Mesendoderm (in vitro differentiated cells): ENCODE measurements at regions not wholly inside any gene's neighbourhood (a gene's known extent, or its start where the extent isn't known, plus 50 kb on each side); places are given as distances from the start of the nearest gene placed in this dataset.
A peak's percentile ranks its signal among the peaks of the same experiment; 100 is the strongest.

Experiments
- DNase-seq: peaks from one replicate; pipeline ENCODE4 v3.0.0; 2013
- H2AK5ac ChIP-seq: 2 replicates; pipeline ENCODE4 v1.6.1; 2013; ENCODE audit warnings: low read length, inconsistent platforms
- H2BK120ac ChIP-seq: 2 replicates; pipeline ENCODE4 v1.6.1; 2013; ENCODE audit warnings: low read depth, mild to moderate bottlenecking, low read length, moderate library complexity, mixed read lengths
- H2BK15ac ChIP-seq: replicated peaks from 2 replicates; pipeline ENCODE4 v1.6.1; 2013; ENCODE audit warnings: low read depth, mild to moderate bottlenecking, moderate library complexity
- H2BK5ac ChIP-seq: 2 replicates; pipeline ENCODE4 v1.6.1; 2013; ENCODE audit warnings: low read length, inconsistent platforms
- H3K18ac ChIP-seq: 2 replicates; pipeline ENCODE4 v1.6.1; 2013; ENCODE audit warnings: mild to moderate bottlenecking, low read length, mixed read lengths
- H3K23ac ChIP-seq: one replicate; pipeline ENCODE4 v1.6.1; 2013; ENCODE audit warnings: low read length
- H3K27ac ChIP-seq: 2 replicates; pipeline ENCODE4 v1.5.1; 2013; ENCODE audit warnings: low read depth, mild to moderate bottlenecking, inconsistent platforms, low read length, moderate library complexity
- H3K27me3 ChIP-seq: 2 replicates; pipeline ENCODE4 v1.6.1; 2013; ENCODE audit warnings: low read length, control low read depth, mild to moderate bottlenecking, inconsistent platforms; ENCODE audit not compliant: insufficient read depth, poor library complexity
- H3K36me3 ChIP-seq: 2 replicates; pipeline ENCODE4 v1.6.1; 2013; ENCODE audit warnings: low read length, inconsistent platforms; ENCODE audit not compliant: control insufficient read depth, insufficient read depth
- H3K4ac ChIP-seq: one replicate; pipeline ENCODE4 v1.6.1; 2013; ENCODE audit warnings: low read depth, mild to moderate bottlenecking, low read length, moderate library complexity
- H3K4me1 ChIP-seq: 2 replicates; pipeline ENCODE4 v1.6.1; 2013; ENCODE audit warnings: low read depth, low read length, inconsistent platforms; ENCODE audit not compliant: control insufficient read depth
- H3K4me2 ChIP-seq: 2 replicates; pipeline ENCODE4 v1.6.1; 2013; ENCODE audit warnings: low read length
- H3K4me3 ChIP-seq: 2 replicates; pipeline ENCODE4 v1.5.1; 2013; ENCODE audit warnings: mild to moderate bottlenecking, low read length
- H3K56ac ChIP-seq: one replicate; pipeline ENCODE4 v1.6.1; 2013; ENCODE audit warnings: low read length
- H3K79me1 ChIP-seq: 2 replicates; pipeline ENCODE4 v1.6.1; 2013; ENCODE audit warnings: low read length, inconsistent platforms
- H3K79me2 ChIP-seq: 2 replicates; pipeline ENCODE4 v1.6.1; 2013; ENCODE audit warnings: mild to moderate bottlenecking, low read length; ENCODE audit not compliant: control insufficient read depth, insufficient read depth
- H3K9ac ChIP-seq: 2 replicates; pipeline ENCODE4 v1.6.1; 2013; ENCODE audit warnings: low read length, inconsistent platforms
- H4K5ac ChIP-seq: one replicate; pipeline ENCODE4 v1.6.1; 2013; ENCODE audit warnings: low read length
- H4K8ac ChIP-seq: one replicate; pipeline ENCODE4 v1.6.1; 2013; ENCODE audit warnings: low read depth, mild to moderate bottlenecking, control low read depth, low read length, moderate library complexity
- WGBS: extraction: QIAGEN DNeasy Blood & Tissue Kit; methylation state at CpG from one replicate; pipeline ENCODE4 v1.1.7; 2013; ENCODE audit warnings: low lambda C conversion rate, missing lambda C conversion rate; ENCODE audit not compliant: insufficient coverage; ENCODE audit errors: extremely low coverage; 5-methylcytosine and 5-hydroxymethylcytosine counted together

- no peak overlapping the region for H3K4ac ChIP-seq
These were observed 262.9 kb downstream of the HNMT start for GRCh38 chr2:138227195-138227594.

DNA sequence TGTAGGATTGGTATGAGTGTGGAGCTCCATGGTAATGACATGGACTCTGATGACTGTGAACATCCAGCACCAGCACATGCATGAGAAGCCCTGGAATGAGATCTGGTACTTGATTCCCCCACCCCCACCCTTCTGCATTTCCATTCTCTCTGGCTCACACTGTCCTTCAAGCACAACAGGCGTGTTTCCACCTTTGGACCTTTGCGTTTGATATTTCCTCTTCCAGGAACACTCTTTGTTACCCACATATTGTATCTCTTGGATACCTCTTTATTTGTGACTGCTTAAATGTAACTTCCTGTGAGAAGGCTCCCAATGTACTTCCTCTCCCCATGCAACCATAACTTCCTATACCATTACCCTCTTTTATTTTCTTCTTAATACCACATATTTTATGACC lies 263.8 kb downstream of the HNMT start:
- H3K9ac ChIP-seq: no peak overlapping the region
- H3K23ac ChIP-seq: no peak overlapping the region
- no peak overlapping the region for H3K4ac ChIP-seq
- WGBS: no CpG with 5 or more reads among the region's 2 CpGs
- no peak overlapping the region for H3K4me3 ChIP-seq
- H2BK120ac ChIP-seq: no peak overlapping the region
- H3K27ac ChIP-seq: no peak overlapping the region
- no peaks in the 10 kb centered on the region for H3K79me1 ChIP-seq
- H3K79me2 ChIP-seq: no peaks in the 10 kb centered on the region
- H2BK5ac ChIP-seq: no peak overlapping the region
- H3K4me2 ChIP-seq: no peak overlapping the region
- no peak overlapping the region for H3K56ac ChIP-seq
- no peak overlapping the region for H3K18ac ChIP-seq
- H2AK5ac ChIP-seq: no peak overlapping the region
- no peaks in the 10 kb centered on the region for H3K36me3 ChIP-seq
- no peak overlapping the region for H2BK15ac ChIP-seq
- H4K8ac ChIP-seq: no peak overlapping the region
- no peak for DNase-seq
- no peaks in the 10 kb centered on the region for H3K27me3 ChIP-seq
- no peaks in the 10 kb centered on the region for H3K4me1 ChIP-seq
- H4K5ac ChIP-seq: no peak overlapping the region

More at GRCh38 chr2:138227195-138227594, 262.9 kb downstream of the HNMT start:
- H3K23ac ChIP-seq: no peak overlapping the region
- H3K9ac ChIP-seq: no peak overlapping the region
- no peak overlapping the region for H2BK5ac ChIP-seq
- H3K4me2 ChIP-seq: no peak overlapping the region
- no peaks in the 10 kb centered on the region for H3K36me3 ChIP-seq
- no peak overlapping the region for H2BK15ac ChIP-seq
- no peak overlapping the region for H2BK120ac ChIP-seq
- H2AK5ac ChIP-seq: no peak overlapping the region
- no peak overlapping the region for H3K56ac ChIP-seq
- H3K4me3 ChIP-seq: no peak overlapping the region
- H4K8ac ChIP-seq: no peak overlapping the region
- H3K79me2 ChIP-seq: no peaks in the 10 kb centered on the region
- H4K5ac ChIP-seq: no peak overlapping the region
- H3K27me3 ChIP-seq: no peaks in the 10 kb centered on the region
- H3K18ac ChIP-seq: no peak overlapping the region
- H3K4me1 ChIP-seq: no peaks in the 10 kb centered on the region
- H3K27ac ChIP-seq: no peak overlapping the region
- no peaks in the 10 kb centered on the region for H3K79me1 ChIP-seq
- DNase-seq: no peak

- no CpG with 5 or more reads among the region's 2 CpGs for WGBS
- Histone ChIP-seq H3K9ac (no peak overlapping the region), H2AK5ac (no peak overlapping the region), H3K36me3 (no peaks in the 10 kb centered on the region), H3K4ac (no peak overlapping the region), H3K4me3 (no peak overlapping the region), H3K4me2 (no peak overlapping the region), H3K4me1 (no peaks in the 10 kb centered on the region), H2BK5ac (no peak overlapping the region), H3K56ac (no peak overlapping the region), H4K8ac (no peak overlapping the region), H3K23ac (no peak overlapping the region), H3K79me2 (no peaks in the 10 kb centered on the region), H3K79me1 (no peaks in the 10 kb centered on the region), H2BK120ac (no peak overlapping the region), H3K27ac (no peak overlapping the region), H3K27me3 (no peaks in the 10 kb centered on the region), H2BK15ac (no peak overlapping the region), H4K5ac (no peak overlapping the region), H3K18ac (no peak overlapping the region)
- DNase-seq: no peak
These were observed 267.3 kb upstream of the SPOPL start for GRCh38 chr2:138234265-138234664.

DNA sequence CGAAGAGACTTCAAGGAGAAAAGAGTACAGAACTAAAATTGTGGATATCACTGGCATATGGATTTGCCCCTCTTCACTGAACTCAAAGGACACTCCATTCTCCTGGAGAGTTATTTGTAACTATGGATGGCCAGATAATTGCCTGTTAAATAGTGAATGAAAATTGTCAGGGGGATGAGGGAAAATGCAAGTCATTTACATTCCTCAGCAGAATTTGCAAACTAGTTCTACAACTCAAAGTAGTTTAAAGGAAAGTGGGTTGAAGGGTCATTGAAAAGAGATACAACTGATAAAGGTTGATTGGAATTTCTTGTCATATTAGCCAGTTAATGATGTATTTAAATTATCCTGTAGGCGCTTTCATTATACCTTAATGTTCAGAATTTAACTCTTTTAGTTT lies 266.5 kb upstream of the SPOPL start:
- peak; percentile 77 for DNase-seq
- H3K23ac ChIP-seq: no peak overlapping the region
- no peaks in the 10 kb centered on the region for H3K36me3 ChIP-seq
- no peak overlapping the region for H3K9ac ChIP-seq
- H2AK5ac ChIP-seq: no peak overlapping the region
- no peaks in the 10 kb centered on the region for H3K79me2 ChIP-seq
- H2BK15ac ChIP-seq: no peak overlapping the region
- H3K18ac ChIP-seq: no peak overlapping the region
- H3K4ac ChIP-seq: no peak overlapping the region
- no peaks in the 10 kb centered on the region for H3K27me3 ChIP-seq
- no peak overlapping the region for H4K5ac ChIP-seq
- no CpG with 5 or more reads among the region's 2 CpGs for WGBS
- no peak overlapping the region for H3K4me2 ChIP-seq
- no peak overlapping the region for H3K4me3 ChIP-seq
- H2BK120ac ChIP-seq: no peak overlapping the region
- H4K8ac ChIP-seq: no peak overlapping the region
- no peak overlapping the region for H2BK5ac ChIP-seq
- H3K27ac ChIP-seq: no peak overlapping the region
- no peak overlapping the region for H3K56ac ChIP-seq
- no peaks in the 10 kb centered on the region for H3K4me1 ChIP-seq
- no peaks in the 10 kb centered on the region for H3K79me1 ChIP-seq

GRCh38 chr2:138236142-138236541 lies 265.4 kb upstream of the SPOPL start:
- Histone ChIP-seq H4K5ac (no peak overlapping the region), H2AK5ac (no peak overlapping the region), H3K4ac (peak overlapping the region; percentile 36), H4K8ac (no peak overlapping the region), H3K56ac (no peak overlapping the region), H3K79me1 (no peaks in the 10 kb centered on the region), H3K79me2 (no peaks in the 10 kb centered on the region), H2BK120ac (no peak overlapping the region), H2BK5ac (no peak overlapping the region), H3K27ac (no peak overlapping the region), H3K4me2 (no peak overlapping the region), H3K4me1 (no peaks in the 10 kb centered on the region), H3K23ac (no peak overlapping the region), H3K27me3 (no peaks in the 10 kb centered on the region), H3K4me3 (no peak overlapping the region), H3K18ac (peak overlapping the region; percentile 28), H3K36me3 (no peaks in the 10 kb centered on the region), H2BK15ac (no peak overlapping the region), H3K9ac (no peak overlapping the region)
- no CpG with 5 or more reads among the region's 6 CpGs for WGBS
- DNase-seq: no peak

DNA sequence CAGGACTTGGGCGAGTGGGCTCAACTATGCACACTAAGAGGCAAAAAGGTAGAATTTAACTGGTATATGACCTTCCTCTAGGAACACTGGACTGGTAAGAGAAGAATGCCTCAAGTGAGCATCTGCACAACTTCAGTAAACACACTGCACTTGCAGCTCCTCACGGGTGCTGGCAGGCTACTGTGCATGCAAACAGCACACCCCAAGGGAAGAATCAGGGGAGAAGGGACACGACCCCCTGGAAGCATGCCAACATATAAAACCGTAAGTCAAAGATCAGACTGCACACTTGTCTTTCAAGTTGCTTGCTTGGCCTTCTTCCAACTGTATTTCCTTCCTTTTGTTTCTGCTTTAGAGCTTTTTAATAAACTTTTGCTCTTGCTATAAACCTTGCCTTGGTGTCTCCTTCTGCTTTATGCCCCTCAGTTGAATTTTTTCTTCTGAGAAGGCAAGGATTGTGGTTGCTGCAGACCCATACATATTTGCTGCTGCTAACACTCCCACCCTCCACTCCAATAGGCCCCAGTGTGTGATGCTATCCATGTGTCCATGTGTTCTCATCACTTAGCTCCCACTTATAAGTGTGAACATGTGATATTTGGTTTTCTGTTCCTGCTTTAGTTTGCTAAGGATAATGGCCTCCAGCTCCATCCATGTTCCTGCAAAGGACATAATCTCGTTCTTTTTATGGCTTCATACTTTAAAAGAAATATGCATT lies 263.7 kb upstream of the SPOPL start:
- no peak overlapping the region for H2BK120ac ChIP-seq
- no peak for DNase-seq

More for the DNA sequence above, 263.7 kb upstream of the SPOPL start:
- Histone ChIP-seq H3K4me1 (no peaks in the 10 kb centered on the region), H3K56ac (no peak overlapping the region), H4K8ac (no peak overlapping the region), H2AK5ac (no peak overlapping the region), H3K4me2 (no peak overlapping the region), H3K18ac (no peak overlapping the region), H3K79me2 (no peaks in the 10 kb centered on the region), H2BK5ac (no peak overlapping the region), H3K4me3 (no peak overlapping the region), H3K79me1 (no peaks in the 10 kb centered on the region), H3K23ac (no peak overlapping the region), H3K27me3 (no peaks in the 10 kb centered on the region), H4K5ac (no peak overlapping the region), H3K4ac (no peak overlapping the region), H3K9ac (no peak overlapping the region), H2BK15ac (no peak overlapping the region), H3K36me3 (no peaks in the 10 kb centered on the region), H3K27ac (no peak overlapping the region)
- WGBS: no CpG with 5 or more reads among the region's 5 CpGs
